ENCODE measurements at regions not wholly inside any gene's neighbourhood (a gene's known extent, or its start where the extent isn't known, plus 50 kb on each side); places are given as distances from the start of the nearest gene placed in this dataset.

- no peaks in the 10 kb centered on the region for H3K27me3 ChIP-seq (replicated peaks; ENCODE audit: insufficient read depth)
- no peak for TF ChIP-seq CTCF (IDR thresholded peaks at IDR 0.05)
- TF ChIP-seq POLR2AphosphoS5 (IDR thresholded peaks at IDR 0.05): no peak
- no peak for TF ChIP-seq POLR2A (IDR thresholded peaks at IDR 0.05)
- H3K4me1 ChIP-seq (replicated peaks): no peaks in the 10 kb centered on the region
- intact Hi-C loops (cut with DNase I): no loop called here
- 77% methylated on average over 2 of the region's 2 CpGs for WGBS
- no peak for DNase-seq (ENCODE audit: low spot score)
- H3K4me3 ChIP-seq: no peak overlapping the region
- H3K27ac ChIP-seq: no peak overlapping the region
- H3K9me3 ChIP-seq: no peaks in the 10 kb centered on the region
- no peaks in the 10 kb centered on the region for H3K36me3 ChIP-seq
Observed at GRCh38 chr4:23332313-23332712, 557.5 kb downstream of the PPARGC1A start.

DNA sequence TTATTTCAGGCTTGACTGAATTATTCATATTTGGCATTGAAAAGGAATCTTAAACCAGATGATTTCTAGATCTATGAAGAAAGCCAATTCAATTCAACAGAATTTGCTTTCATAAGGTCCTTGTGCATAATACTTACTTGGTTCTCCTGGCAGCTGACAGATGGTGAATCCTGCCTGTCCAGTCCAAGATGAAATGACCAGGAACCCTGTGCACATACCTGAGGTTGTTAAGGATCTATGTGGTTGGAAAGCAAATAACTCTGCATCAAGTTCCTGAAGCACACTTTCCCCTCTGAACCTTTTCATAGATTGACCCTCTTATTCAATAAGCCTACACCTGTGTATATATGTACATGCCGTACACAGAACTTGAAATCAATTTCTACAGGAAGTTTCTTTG, 562.7 kb downstream of the PPARGC1A start:
- no peaks in the 10 kb centered on the region for H3K9me3 ChIP-seq
- TF ChIP-seq POLR2A (IDR thresholded peaks at IDR 0.05) (no peak), CTCF (IDR thresholded peaks at IDR 0.05) (no peak)
- intact Hi-C loops (cut with DNase I): no loop called here
- no peaks in the 10 kb centered on the region for H3K36me3 ChIP-seq
- no peak for DNase-seq (ENCODE audit: low spot score)
- no peaks in the 10 kb centered on the region for H3K4me1 ChIP-seq (replicated peaks)
- no peak overlapping the region for H3K4me3 ChIP-seq
- no peaks in the 10 kb centered on the region for H3K27me3 ChIP-seq (replicated peaks; ENCODE audit: insufficient read depth)
- 85% methylated on average over 1 of the region's 1 CpG for WGBS
- H3K27ac ChIP-seq: no peak overlapping the region

GRCh38 chr4:23324021-23324690, 565.7 kb downstream of the PPARGC1A start:
- Histone ChIP-seq H3K27ac (no peak overlapping the region), H3K9me3 (no peaks in the 10 kb centered on the region), H3K4me1 (replicated peaks) (no peaks in the 10 kb centered on the region), H3K36me3 (no peaks in the 10 kb centered on the region), H3K4me3 (no peak overlapping the region), H3K27me3 (replicated peaks; ENCODE audit: insufficient read depth) (no peaks in the 10 kb centered on the region)
- 38% methylated on average over 3 of the region's 3 CpGs for WGBS
- no peak for DNase-seq (ENCODE audit: low spot score)
- TF ChIP-seq POLR2A (IDR thresholded peaks at IDR 0.05) (no peak), CTCF (IDR thresholded peaks at IDR 0.05) (no peak), POLR2AphosphoS5 (IDR thresholded peaks at IDR 0.05) (no peak)
- intact Hi-C loops (cut with DNase I): no loop called here

- H3K27ac ChIP-seq: no peak overlapping the region
- H3K36me3 ChIP-seq: no peaks in the 10 kb centered on the region
- TF ChIP-seq POLR2AphosphoS5 (IDR thresholded peaks at IDR 0.05) (no peak), POLR2A (IDR thresholded peaks at IDR 0.05) (no peak), CTCF (IDR thresholded peaks at IDR 0.05) (no peak)
- H3K4me3 ChIP-seq: no peak overlapping the region
- no peak for DNase-seq (ENCODE audit: low spot score)
- no peaks in the 10 kb centered on the region for H3K9me3 ChIP-seq
- intact Hi-C loops (cut with DNase I): no loop called here
- H3K27me3 ChIP-seq (replicated peaks; ENCODE audit: insufficient read depth): no peaks in the 10 kb centered on the region
- no peaks in the 10 kb centered on the region for H3K4me1 ChIP-seq (replicated peaks)
- 94% methylated on average over 1 of the region's 1 CpG for WGBS
Observed at GRCh38 chr4:23323436-23323835, 566.4 kb downstream of the PPARGC1A start.

DNA sequence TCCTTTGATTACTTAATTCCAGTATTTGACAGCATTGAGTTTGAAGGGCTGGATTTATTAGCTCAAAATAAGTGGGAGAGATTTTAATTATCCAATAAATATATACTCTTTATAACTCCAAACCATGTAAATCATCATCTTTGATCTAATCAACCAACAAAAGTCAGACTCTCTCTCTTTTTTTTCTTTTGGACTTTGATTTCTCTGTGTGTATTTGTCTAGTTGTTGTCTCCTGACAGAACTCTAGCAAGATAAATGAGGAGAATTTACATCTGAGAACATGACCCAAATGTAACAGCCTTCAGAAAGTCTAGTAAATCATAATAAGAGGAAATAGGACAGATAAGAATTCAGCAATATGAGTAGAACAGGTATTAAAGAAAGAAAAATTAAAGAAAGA, 567.1 kb downstream of the PPARGC1A start:
- no peak for DNase-seq (ENCODE audit: low spot score)
- Histone ChIP-seq H3K36me3 (no peaks in the 10 kb centered on the region), H3K27ac (no peak overlapping the region), H3K4me1 (replicated peaks) (no peaks in the 10 kb centered on the region), H3K4me3 (no peak overlapping the region), H3K9me3 (no peaks in the 10 kb centered on the region), H3K27me3 (replicated peaks; ENCODE audit: insufficient read depth) (no peaks in the 10 kb centered on the region)
- TF ChIP-seq POLR2A (IDR thresholded peaks at IDR 0.05): no peak
- TF ChIP-seq CTCF (IDR thresholded peaks at IDR 0.05): no peak
- TF ChIP-seq POLR2AphosphoS5 (IDR thresholded peaks at IDR 0.05): no peak
- intact Hi-C loops (cut with DNase I): no loop called here

Data from prostate gland (tissue), 2 donors.